ENCODE measurements at regions not wholly inside any gene's neighbourhood (a gene's known extent, or its start where the extent isn't known, plus 50 kb on each side); places are given as distances from the start of the nearest gene placed in this dataset.
A peak's percentile ranks its signal among the peaks of the same experiment; 100 is the strongest.

DNA sequence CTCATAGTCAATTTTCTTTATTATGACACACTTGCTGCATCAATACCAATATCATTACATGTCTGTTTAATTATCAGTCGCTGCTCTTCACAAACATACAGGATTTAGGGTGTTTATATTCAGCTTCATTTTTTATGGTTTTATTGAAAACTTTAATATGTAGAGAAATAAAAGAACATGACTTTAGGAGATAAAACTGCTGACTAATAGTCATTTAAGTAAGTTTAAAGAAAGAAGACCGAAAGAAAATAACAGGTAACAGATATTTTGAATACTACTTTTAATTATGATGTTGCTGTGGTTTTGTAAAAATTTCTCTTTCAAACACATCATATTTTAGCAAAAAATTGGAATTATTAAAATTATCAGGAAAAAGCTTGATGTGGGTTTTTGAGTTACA is 685.1 kb upstream of the BRINP3 start:
- no peak for DNase-seq

DNA sequence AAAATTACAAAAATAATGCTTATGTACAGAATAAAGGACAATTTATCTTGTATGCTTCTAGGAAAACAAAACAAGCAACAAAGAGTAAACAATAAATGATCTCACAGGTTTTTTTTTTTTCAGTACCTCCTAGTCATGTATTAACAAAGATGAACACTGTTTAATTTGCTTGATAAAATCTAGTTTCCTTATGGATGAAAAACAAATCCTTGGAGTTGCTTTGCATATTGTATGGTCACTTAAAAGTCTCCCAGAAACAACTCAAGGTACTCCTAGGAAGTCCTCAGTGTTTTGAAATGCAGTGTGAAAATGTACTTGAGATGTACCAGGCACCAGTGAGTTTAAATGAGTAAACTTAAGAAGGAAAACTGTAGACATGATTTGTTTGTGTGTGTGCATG is 686.0 kb upstream of the BRINP3 start:
- no peak for DNase-seq

DNA sequence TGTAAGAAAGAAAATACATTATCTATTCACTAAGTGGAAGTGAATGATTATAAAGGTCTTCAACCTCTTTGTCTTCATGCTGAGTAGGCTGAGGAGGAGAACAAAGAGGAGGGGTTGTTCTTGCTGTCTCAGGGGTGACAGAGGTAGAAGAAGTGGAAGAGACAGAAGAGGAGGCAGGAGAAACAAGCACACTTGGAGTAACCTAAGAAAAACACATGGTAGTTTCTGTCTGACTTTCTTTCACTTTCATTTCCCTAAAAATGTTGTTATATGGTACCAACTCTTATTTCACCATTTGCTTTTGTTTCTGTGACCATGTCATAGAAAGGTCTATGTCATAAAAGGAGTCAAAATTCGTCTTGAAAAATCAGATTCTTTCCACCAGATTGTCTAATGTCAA is 696.6 kb upstream of the BRINP3 start:
- DNase-seq: no peak

DNA sequence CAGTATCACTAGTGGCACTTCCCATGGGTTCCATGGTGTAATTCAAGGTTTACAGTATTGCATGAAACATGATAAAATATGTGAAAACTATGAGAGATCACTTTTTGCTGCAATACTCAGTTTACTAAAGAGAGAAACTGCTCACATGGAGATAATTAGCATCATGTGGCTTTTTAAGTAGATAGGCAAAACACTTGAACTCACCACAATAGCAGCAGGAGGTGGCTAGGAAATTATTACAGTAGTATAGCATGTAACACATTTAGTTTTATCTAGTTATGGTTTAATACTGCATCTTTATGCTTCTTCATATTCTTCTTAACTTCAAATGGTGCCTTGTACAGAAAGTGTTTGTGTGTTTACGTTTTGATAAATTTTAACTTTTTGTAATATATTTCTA is 698.5 kb upstream of the BRINP3 start:
- DNase-seq: no peak

DNA sequence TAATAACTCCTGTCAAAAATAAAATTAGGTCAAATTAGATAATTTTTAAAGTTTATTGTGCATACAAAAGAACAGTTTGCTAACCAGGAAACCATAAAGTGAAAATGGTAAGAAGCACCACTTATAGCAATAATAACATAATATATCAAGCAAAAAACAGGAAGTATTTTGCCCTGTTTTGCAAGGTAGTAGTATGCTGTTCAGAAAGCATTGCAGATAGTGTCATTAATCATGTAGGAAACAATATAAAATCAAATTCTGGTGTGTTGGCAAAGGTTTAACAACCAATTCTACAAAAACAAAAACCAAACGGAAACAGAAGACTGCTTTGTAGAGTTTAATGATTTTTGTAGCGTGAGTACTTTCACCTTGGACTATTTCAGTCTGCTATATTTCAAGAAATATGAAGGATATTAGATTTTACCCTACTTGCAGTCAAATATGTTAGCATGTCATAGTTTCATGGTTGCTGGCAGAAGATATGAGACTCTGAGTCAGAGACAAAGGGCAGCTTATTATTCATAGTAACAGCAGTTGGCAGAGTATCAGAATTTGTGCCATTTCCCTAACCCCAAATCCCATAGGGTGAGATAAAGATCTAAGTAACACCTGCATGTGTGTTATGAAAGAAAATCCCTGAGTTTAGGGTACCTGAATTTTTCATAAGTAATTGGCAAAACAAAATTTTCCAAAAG is 729.0 kb upstream of the BRINP3 start:
- DNase-seq: no peak

DNA sequence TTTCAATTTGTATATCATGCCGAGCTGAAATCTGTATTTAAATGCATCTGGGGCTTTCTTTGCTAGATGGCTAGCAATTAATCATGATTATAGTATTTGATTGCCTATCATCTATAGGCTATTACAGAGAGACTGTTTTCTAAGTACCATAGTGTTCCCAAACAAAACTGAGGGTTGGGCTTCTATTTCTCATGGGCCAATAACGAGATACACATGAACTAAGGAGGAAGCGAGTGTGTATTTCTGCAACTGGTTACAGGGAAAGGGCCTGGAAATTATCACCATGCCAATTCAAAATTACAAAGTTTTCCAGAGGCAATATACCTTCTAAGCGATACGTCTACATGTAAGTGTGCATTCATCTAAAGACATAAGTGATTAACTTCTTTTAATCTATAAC is 744.5 kb upstream of the BRINP3 start:
- no peak for DNase-seq

DNA sequence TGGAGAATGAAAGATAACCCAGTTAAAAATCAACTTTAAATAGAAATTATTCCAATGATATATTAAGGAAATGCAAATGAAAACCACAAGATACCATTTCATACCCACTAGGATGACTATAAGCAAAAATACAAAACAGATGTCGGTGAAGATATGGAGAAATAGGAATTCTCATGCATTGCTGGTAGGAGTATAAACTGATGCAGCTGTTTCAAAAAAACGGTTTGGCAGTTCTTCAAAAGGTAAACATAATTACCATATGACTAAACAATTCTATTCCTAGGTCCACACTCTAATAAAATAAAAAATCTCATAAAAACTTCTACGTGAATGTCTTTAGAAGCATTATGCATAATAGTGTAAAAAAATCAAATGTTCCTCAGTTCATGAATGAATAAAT is 763.3 kb upstream of the BRINP3 start:
- no peak for DNase-seq

DNA sequence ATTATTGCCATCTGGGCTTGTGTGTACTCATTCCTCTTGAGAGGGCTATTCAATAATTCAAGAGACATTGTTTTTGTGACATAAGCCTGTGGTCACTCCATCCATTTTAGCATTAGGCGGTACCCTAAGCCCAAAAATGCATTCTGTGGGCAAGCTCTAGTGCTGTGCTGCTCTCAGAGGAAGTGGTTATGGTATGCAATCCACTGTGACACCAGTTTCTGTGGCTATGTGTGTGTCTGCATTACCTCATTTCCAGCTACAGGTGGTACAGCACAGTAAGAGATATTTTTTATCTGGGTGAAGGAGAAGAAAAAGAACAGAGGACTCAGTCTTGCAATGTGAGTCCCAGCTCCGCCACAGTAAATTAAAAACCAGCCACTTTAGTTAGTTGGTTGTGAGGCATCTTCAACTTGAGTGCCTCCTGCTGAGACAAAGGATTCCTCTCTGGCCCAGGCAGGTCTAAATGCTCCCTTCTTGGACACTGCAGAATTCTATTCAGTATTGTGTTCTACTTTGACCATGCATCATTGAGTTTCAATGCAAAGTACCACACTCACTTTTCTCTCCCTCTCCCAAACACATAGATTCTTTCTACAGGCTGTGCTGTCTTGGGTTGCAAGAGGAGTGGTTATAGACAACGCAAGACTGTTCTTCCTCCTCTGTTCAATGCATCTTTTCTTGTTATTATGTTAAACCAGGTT is 777.8 kb upstream of the BRINP3 start:
- no peak for DNase-seq

DNA sequence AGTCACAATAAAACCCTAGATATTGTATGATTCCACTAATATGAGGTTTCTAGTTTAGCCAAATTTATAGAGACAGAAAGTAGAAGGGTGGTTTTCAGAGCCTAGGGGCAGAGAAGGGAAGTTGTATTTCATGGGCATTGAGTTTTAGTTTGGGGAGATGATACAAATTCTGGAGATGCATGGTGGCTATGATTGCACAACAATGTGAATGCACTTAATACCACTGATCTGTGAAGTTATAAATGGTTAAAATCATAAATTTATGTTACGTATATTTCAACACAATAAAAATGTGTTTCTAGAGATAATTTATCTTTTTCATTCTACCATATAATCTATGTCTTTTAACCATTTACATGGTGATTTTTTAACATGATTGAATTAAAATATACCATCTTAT is 779.3 kb upstream of the BRINP3 start:
- no peak for DNase-seq

DNA sequence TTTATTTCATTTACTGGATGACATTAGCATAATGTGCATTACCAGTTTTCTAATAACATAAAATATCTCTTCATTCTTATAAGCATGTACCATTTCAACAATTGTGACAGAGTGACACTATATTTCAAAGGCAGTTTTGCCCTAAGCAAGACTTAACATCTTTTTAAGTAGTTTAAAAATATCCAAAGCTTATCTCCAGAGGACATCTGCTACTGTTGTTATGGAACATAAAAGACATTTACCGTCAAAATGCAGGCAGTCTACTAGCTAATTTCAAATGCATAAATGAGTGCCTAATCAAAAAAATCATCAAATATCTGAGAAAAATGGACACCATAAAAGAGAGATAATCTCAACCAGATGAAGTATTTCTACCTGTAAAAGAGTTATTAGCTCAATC is 782.4 kb upstream of the BRINP3 start:
- no peak for DNase-seq

DNA sequence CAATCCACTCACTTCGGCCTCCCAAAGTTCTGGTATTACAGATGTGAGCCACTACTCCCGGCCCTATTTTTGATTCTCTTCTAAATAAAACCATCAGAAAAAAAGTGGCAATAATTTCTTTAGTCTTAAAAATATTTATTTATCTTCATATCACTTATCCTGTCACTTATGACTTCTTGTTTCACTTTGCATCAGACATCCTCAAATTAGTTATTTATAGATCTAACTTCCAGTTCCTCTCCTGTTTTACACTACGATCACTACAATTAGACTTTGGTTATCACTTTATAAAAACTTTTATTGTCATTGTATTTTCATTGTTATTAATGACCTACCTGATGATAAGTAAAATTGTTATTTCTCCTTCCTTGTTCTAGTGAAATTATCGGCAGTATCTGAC is 783.4 kb upstream of the BRINP3 start:
- no peak for DNase-seq

DNA sequence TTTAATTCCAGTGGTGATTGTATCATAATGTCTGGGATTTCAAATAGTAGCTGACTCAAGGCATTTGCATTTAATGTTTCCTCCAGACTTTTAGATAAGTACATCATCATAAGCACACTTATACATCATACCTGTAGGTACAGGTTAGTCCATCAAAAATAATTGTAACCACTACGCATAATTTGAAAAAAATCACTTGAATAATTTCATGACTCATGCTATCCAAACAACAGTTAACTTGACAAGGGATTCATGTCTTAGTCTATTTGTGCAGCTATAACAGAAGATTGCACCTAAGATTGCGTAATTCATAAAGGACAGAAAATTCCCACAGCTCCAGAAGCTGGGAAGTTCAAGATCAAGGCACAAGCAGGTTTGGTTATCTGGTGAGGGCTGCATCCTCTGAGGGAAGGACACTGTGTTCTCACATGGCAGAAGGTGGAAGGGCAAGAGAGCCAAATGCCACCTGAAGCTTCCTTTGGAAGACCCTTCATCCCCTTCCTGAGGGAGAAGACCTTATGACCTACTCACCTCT is 801.7 kb upstream of the BRINP3 start:
- no peak for DNase-seq

DNA sequence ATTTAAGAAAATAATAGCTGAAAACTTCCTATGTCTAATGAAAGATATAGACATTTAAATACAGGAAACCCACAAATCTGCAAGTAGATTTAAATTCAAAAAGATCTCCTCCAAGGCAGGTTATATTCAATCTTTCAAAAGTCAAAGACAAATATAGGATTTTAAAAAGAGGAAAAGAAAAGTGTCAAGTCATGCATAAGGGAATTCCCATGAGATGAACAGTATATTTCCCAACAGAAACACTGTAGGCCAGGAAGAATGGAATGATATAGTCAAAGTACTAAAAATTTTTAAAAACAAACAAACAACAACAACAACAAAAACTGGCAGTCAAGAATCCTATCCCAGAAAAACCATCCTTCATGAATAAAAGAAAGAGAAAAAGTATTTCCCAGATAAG is 806.5 kb upstream of the BRINP3 start:
- no peak for DNase-seq

DNA sequence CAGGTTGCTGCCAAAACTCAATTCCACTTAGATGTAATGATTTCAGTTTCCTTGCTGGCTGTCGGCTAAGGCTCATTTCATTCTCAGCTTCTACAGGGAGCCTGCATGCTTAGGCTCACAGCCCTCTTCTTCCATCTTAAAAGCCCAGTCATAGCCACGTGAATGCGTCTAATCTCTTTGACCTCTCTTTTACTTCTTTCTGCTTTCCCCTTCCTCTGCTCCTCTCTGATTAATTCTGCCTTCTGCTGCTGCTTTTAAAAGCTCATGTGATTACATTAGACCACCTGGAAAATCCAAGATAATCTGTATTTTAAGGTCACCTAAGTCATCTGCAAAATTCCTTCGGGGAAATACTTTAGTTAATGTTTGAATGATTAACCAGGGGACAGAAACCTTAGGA is 812.8 kb upstream of the BRINP3 start:
- no peak for DNase-seq

DNA sequence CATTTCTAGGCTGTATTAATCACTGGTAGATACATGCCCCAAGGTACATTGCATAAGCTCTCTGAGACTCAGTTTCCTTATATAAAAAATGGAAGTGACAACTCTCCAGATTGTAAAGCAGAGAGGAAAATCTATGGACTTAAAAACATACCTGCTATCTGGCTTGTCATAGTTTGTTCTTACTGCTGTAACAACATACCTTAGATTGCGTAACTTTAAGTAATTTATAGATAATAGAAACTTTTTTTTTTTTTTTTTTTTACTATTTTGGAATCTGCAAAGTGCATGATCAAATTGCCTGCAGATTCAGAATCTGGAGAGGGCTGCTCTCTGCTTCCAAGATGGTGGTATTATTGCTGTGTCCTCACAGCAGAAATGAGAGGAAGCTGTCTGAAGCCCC is 827.7 kb upstream of the BRINP3 start:
- no peak for DNase-seq

DNA sequence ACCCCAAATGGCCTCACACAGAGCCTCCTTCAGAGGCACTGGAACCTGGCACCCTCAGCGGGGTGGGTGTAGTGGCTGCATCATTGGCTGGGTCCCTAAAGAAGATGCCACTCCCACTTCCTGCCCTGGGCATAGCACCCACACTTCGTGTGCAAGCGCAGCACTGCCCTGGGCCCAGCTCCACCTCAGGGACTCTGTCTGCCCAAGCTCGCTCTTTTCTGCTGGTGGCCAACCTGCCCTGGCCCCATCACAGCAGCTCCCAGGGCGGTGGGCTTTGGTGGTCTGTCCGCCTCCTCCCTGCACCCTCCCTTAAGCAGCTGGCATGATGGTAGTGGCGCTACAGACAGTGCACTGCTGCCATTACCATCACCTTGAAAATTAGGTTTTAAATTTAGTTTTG is 829.3 kb upstream of the BRINP3 start:
- no peak for DNase-seq

DNA sequence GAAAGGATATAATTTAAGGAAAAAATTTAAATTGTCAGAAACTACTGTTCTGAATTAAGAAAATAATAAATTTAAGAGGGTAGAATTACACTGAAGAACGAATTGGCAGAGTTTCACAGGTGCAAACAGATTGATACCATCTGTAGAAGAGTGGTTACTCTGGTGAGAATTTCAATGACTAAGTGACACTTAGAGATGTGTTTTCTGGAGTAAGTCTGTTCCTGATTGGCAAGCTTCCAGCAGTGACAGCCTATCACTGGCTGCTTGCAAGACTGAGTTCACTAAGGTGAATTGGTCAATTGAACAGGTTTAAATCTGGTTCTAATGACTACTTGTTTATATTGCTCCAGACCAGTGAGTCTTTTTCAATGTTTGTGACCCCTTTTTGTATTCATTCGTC is 838.2 kb upstream of the RGS18 start:
- DNase-seq: no peak

DNA sequence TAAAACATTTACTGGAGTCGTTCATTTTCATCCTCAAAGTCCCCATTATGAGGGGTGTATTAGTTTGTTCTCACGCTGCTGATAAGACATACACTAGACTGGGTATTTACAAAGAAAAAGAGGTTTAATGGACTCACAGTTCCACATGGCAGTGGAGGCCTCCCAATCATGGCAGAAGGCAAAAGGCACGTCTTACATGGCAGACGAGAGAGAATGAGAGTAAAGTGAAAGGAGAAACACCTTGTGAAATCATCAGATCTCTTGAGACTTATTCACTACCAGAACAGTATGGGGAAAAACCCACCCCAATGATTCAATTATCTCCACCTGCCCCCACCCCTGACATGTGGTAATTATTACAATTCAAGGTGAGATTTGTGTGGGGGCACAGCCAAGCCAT is 830.4 kb upstream of the RGS18 start:
- no peak for DNase-seq

DNA sequence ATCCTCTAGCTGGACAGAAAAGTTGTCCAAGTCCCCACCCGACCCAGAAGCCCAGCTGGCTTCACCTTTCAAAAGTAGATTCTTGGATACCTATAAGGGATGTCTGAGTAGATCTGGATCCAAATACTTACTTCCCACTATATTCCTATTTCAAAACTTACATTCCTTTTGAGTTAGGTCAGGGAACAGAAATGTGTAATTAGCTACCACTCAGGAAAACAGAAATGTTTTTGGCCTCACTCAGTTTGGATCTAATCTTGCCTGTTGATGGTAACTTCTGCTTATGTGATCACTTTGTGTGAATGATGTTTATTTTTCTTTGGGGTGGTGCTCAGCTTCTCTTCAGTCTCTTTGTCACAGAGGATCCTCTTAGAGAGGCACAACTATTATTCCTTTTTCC is 814.4 kb upstream of the RGS18 start:
- DNase-seq: peak; percentile 16

DNA sequence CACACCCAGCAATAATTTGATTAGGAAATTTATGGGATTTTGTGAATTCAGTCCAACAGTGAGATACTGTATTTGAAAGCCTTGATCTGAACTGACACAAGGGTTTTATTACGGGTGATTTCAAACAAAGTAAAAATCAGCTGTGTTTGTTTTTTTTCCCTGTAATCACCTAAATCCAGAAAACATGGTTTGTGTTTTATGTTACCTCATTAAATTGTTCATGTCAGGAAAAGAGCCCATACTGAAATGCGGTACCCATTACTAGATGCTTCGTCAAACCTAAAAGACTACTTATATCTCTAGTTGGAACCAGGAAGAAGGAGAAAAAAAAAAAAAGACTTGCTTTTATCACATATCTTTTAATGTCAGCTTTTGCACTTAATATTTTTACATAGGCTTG is 811.9 kb upstream of the RGS18 start:
- no peak for DNase-seq

DNA sequence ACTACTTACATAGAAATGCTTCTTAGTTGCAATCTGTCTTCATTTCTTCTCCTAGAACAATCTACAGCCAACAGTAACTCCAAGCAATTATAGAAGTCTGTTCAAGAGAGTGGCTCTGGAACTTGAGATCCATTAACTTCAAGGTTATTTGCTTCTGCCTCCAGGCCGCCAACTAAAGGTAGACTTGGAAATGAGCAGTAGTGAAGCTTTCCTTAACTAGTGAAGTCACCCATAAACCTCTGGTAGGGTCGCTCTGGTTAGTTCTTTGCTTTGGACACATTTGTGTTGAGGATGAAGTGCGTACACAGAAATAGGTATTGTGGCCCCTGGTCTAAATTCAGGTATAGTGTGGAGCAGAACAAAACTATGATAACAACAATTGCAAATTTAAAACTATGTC is 809.9 kb upstream of the RGS18 start:
- DNase-seq: no peak

DNA sequence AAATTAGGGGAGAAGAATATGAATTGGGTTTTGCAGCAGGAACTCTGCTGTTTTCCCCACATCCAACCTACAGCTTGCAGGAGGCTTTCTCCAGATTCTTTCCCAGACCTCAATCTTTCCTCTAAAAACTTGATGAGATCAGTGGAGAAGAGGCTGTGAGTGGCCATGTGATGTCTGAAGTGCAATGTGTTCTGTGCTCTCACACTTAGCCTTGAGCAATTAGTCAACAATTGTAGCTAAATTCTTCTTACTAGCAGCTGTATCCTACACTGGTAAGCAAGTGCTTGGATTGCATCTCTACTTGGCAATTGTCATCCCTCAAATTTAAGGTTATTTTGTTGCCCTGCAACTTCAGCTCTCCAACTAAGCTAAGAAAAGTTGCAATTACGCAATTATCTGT is 807.3 kb upstream of the RGS18 start:
- DNase-seq: no peak

DNA sequence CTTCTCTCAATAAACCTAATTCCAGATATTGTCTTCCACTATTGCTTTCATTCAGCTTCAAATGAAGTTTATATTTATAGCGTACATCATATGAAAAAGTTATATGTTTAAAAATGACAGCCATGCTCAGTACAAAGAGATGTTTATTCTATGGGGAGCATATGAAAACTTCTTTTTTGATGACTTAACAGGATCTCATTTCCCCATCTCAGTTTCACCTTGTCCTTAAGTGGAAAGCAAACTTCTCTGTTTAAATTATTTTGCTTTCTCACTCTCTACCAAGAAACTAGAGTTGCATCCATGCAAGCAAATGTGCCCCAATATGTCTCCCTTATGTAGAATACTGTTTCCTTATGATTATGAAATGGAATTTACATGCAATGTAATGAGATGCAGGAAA is 799.5 kb upstream of the RGS18 start:
- DNase-seq: no peak

DNA sequence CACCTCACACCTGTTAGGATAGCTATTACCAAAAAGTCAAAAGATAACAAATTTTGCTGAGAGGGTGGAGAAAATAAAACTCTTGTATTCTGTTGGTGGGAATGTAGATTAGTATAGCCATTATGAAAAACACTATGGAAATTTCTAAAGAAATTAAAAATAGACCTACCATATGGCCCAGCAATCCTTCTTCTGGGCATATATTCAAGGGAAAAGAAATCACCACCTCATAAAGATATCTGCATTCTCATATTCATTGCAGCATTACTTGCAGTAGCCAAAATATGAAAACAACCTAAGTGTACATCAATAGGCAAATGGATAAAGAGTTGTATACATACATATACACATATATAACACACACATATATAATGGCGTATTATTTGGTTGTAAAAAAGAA is 791.6 kb upstream of the RGS18 start:
- no peak for DNase-seq
